ENCODE measurements at regions not wholly inside any gene's neighbourhood (a gene's known extent, or its start where the extent isn't known, plus 50 kb on each side); places are given as distances from the start of the nearest gene placed in this dataset.

GRCh38 chr12:68080577-68080976, 79.0 kb downstream of the IFNG start:
- TF ChIP-seq NR2C2 (CRISPR knock-in tag; IDR thresholded peaks at IDR 0.05) (no peak), MXD4 (CRISPR knock-in tag; IDR thresholded peaks at IDR 0.05; ENCODE audit: borderline replicate concordance) (no peak), CTCF (IDR thresholded peaks at IDR 0.05) (no peak), NR1H2 (CRISPR knock-in tag; IDR thresholded peaks at IDR 0.05) (no peak)
- TF ChIP-seq, protein P1, sequence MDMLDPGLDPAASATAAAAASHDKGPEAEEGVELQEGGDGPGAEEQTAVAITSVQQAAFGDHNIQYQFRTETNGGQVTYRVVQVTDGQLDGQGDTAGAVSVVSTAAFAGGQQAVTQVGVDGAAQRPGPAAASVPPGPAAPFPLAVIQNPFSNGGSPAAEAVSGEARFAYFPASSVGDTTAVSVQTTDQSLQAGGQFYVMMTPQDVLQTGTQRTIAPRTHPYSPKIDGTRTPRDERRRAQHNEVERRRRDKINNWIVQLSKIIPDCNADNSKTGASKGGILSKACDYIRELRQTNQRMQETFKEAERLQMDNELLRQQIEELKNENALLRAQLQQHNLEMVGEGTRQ (CRISPR knock-in tag; IDR thresholded peaks at IDR 0.05): no peak

All from WTC11 (cell line).